H1 (cell line): ENCODE measurements at regions not wholly inside any gene's neighbourhood (a gene's known extent, or its start where the extent isn't known, plus 50 kb on each side); places are given as distances from the start of the nearest gene placed in this dataset.

Source experiments
- YY1 ChIP-seq: IDR thresholded peaks from 2 replicates; pipeline ENCODE4 v1.6.1; 2011; ENCODE audit warnings: low read depth, mild to moderate bottlenecking, low read length

DNA sequence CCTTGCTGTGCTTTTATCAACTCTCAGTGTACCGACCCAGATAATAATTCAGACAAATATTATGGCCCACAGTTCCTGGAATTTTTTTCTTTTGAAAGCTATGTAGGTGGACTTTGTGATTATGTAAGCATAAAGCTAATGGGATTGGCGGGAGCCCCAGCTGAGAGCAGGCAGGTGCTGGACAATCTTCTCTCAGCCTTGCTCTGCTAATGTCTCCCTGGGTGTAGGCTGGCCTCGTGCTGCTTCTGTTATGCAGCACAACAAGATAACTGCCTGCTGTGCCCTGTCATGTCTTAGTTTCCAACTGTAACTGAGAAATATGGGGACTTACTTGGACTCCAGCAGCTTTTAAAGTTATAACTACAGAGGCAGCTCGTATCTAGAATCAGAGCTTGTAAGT lies 415.0 kb downstream of the PDCD6IP start (continued):
- no peak for TF ChIP-seq YY1
